NCI-H345 (cell line): ENCODE measurements at regions not wholly inside any gene's neighbourhood (a gene's known extent, or its start where the extent isn't known, plus 50 kb on each side); places are given as distances from the start of the nearest gene placed in this dataset.

Experiments used
- DNase-seq: peaks from one replicate; lab custom pipeline; 2025; lab: John Stamatoyannopoulos, UW

DNA sequence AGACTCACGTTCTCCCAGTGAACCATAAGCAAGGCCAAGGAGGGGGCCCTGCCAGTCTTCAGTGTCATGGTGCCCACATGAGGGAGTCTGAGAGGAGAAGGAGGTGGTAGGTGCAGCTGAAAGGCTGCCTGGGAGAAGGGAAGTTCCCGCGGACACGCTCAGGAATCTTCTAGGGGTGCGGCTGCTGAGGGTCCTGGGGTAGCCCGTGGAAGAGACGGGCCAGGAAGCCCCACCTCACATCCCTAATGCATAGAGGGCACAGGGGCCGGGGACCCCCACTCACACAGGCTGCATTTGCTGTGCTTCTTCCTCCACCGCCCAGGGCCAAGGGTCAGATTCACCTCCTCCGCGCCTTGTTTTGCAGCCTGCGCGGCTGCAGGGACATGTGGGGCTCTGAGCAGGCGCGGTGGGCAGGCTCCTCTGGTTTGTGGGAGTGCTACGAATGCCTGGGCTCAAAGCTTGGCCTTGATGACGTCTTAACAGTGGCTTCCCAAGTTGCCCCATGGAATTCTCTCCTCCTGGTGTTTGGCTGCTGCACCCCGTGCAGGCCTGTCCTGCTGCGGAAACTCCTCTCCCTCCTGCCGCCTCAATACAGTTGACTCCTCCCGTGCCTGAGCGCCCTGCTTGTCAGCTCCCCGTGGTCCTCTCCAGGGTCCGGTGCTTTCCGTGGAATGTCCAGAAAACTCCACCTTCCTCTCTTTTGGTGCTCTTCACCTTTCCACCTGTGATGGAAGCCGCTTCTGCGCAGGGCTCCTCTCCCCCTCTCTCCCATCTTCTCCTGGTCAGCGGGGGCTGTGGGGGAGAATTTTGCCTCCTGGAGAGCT is 95.7 kb downstream of the VAPA start:
- DNase-seq, result no peak

DNA sequence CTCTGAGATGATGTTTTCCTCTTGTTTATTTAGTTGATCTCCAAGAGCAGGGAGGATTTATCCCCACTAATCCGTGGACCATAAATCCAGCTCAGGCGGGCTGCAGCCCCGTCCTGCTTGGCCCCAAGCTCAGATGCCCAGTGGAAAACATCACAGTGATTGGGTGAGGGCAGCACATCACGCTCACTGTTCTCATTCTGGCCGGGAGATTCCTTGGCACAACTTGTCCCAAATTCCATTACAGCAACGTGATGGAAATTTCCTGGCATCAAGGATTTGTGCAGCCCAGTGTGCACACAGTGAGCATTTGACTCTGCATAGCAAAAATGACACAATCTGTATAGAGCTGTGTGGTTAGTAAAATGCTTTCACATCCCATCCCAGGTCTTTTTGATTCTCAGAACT is 96.8 kb downstream of the VAPA start:
- no peak for DNase-seq

DNA sequence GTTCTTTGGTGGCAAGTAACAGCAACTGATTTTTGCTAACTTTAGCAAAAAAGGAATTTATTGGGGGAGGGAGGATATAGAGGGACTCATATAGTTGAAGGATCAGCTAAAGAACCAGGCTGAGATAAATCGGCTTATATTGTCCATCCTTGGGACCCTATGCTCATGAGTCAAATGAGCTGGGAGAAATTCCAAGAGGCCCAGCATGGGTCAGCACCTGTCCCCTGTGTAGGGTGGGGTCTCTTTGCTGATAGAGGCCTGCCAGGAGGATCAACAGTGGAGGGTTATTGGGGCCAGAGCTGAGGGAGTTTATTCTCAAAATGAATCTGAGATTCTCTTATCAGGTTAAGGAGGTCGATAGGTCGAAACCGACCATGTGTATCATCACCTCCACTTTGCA is 97.2 kb downstream of the VAPA start:
- no peak for DNase-seq

DNA sequence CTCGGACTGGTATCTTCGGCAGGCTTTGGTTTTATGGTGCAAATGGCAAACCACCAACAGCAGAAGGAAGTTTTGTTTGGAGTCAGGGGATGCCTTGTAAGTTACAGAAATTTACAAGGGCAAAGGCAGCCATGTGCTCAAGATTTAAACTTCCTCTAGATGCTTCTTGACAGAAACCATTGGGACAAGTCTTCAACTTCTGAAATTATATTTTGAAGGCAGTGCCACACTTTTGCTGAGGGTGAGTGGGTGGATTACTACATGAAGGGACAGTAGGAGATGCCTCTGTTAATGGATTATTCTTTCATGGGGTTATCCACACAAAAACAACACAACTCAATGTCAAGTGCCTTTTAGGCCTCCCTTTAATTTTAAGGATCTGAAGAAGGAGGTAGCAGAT is 97.9 kb downstream of the VAPA start:
- DNase-seq, result no peak

DNA sequence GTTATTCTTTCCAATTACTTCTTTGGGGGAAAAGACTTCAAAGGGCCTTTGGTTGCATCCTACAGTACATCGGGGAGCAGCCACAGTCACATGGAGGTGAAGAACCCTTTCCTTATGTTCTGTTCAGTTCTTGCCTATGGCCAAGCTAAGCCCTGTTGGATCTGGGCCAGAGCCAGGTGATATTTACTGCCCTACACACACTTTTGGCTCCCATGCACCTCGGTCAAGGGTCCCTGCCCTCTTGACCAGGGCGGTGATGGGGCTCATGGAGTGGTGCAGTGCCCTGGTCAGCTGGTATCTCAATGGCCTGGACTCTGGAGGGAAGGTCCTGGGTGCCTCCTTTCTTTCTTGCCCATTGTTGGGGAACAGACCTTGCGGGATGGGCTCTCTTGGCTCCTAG is 98.7 kb downstream of the VAPA start:
- DNase-seq, result no peak

DNA sequence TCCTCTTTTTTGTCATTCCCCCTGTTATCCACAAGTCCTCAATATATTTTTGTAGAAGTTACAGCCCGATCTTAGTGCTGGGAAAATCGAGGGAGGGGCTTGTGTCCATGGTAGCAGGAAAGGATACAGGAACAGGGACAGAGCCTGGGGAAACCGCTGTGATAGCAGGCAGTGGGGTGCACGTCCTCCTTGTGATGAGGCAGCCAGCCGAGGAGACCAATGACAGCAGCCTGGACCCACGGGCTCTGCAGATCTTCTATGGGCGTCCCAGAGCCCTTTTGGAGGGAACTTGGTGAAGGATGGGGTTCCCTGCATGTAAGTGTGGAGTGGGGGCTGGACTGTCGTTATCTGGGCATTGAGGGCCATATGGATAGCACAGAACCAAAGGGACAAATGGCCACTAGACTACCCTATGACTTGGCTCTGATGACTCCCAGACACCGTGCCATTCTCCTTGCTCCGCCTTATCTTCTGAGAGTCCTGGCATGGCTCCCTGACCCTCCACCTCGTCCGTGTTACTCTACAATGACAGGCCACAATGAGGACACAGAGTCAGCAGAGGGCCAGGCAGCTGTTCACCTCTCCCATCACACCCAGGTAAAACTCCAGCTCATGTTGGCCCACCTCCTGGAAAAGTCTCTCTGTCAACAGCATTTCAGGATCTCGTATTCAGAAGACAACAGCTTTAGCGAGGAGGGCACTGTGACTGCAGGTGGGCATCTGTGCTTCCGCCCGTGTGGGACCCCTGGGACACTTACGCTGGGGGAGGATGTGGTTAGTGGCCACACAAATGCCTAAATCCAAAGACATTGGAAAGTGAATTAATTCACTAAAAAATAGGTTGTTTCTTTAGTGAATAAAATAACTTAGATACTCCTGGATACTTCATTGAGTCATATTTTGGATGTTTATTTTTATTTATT is 100.1 kb downstream of the VAPA start:
- no peak for DNase-seq

DNA sequence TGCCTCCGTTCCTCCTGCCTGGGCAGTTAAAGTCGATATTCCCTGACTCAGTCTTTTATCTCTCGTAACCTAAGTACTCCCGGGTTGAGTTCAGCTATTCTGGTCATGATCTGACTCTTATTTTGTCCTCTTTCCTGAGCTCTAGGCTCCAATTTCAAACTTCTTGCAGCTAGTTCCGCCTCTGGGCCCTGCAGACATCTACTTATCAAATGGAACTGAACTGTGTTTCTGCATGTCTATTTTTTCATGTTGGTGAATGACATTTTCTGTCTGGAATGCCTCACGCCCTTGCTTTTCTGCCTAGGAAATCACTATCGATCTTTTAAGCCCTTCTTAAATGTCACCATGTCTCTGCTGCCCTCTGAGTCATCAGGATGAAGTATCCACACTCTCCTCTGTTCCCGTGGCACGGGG is 101.5 kb downstream of the VAPA start:
- no peak for DNase-seq

DNA sequence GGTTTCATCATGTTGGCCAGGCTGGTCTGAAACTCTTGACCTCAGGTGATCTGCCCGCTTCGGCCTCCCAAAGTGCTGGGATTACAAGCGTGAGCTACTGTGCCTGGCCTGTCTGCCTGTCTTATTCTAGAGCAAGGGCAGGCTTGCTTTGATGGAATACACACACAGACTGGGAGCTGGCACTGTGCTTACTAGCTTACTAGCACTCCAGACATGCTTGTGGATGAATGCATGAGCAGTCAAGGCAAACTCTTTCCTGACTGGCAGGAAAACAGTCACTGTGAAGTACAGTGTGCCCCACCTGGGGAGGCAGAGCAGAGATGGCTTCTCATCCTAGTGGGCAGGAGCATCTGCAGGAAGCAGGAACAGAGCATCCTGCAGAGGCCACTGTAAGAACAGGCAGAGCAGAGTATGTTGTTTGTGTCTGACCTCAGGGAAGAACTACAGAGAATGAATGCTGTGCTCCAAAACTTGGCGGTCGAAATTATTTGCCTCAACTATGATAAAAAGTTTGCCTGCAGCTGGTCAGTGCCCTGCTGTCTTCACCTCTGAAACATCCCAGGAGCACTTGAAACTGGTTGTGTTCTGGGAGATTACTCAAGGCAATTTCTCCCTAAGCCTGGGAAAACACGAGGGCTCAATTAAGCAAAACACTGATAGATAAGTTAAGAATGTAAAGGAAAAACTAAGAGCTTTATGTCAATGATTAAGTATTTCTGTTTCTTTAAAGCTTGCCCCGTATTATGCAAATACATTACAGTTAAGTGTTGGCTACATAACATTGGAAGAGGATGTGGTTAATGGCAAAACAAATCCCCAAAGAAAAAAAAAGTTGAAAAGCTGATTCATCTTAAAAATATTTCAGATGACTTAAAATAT is 102.4 kb downstream of the VAPA start:
- peak; percentile 4 for DNase-seq

DNA sequence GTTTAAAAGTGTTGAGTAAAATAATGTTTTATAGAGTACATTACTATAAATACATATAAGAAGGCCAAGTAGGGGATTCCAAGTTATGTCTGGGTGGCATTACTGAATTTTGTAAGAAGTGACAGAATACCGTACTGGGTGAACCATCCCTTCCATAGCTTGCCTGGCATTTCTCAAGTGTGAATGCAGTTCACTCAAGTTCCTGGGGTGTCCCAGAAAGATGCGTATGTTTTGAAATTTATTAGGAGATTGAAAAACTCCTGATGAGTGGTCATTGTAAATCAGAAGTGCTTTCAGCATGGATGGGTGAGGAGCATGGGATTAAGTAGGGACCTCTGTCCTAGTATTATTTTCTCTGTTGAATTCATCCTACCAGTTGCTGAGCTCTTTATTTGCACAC is 103.2 kb downstream of the VAPA start:
- no peak for DNase-seq

DNA sequence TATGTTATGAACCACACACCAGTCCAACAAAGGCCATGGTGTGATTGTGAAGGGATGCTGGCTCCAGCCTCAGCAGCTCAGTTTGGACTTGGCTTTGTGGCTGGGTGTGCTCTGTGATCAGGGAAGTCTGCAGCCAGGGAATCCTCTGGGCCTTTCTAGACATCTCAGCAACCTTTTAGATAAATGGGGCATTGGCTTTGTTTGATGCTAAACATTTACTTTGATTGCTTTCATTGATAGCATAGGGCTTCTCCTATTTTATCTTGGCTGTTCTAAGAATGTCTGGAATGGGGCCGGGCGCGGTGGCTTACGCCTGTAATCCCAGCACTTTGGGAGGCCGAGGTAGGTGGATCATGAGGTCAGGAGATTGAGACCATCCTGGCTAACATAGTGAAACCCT is 104.5 kb downstream of the VAPA start:
- DNase-seq, result no peak

DNA sequence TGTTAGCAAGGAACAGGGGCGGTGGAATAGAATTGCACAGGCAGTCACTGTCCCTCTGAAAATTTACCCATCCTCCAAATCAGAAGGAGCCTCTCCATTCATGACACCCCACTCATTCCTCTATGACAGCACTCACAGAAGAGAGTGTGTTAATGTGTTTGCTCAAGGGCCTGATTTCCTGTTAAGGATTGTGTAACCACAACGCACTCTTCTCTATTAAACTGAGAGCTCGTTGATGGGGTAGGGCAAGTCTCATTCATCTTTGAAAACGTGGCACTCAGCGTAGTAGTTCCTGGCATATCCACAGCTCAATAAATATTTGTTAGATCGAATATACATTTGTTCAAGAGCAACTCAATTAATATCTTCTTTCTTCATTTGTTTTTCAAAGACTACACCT is 106.4 kb downstream of the VAPA start:
- DNase-seq, result peak; percentile 92

DNA sequence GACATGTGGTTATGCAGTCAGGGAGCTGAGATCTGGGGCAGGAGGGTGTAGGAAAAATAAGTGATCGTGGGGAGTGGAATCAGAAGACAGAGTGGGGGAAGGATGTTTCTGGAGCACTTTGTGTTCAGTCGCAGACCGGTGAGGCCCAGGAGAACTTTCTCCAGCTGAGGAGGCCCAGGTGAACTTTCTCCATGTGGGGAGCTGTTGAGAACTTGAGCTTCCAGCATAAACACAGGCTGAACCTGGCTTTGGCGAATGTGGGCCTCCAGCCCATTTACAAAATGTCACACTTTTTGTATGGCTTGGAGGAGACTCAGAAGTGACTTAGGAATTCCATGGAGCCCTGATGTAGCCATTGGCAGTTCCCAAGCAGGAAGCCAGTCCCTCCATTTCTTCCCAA is 108.5 kb downstream of the VAPA start:
- no peak for DNase-seq

DNA sequence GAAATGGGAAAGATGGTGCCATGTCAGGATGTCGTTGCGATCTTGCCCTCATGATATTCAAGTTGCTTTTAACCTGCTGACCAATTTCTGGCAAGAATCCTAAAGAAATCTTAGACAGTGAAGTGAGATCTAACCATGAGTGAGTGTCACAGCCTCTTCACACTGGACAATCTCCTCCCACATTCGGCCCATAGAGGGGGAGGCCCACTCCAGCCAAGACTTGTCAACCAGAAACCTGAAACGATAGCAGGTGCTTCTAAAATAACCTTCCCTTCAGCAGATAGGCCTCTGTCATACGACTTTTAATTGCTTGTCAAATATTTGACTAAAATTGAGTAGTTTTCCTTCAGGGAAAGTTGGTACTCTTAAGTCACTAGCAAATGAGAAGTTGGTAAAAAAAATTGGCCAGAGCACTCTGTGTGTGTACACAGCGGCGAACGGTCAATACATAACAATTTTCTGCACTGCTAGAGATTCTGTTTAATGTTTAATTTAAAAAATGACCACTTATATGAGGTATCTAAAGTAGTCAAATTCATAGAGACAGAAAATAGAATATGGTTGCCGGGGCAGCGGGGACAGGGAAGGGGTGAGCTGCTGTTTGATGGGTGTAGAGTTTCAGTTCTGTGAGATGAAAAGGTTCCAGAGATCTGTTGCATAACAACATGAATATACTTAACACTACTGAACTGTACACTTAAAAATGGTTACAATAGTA is 110.2 kb downstream of the VAPA start:
- peak; percentile 70 for DNase-seq

DNA sequence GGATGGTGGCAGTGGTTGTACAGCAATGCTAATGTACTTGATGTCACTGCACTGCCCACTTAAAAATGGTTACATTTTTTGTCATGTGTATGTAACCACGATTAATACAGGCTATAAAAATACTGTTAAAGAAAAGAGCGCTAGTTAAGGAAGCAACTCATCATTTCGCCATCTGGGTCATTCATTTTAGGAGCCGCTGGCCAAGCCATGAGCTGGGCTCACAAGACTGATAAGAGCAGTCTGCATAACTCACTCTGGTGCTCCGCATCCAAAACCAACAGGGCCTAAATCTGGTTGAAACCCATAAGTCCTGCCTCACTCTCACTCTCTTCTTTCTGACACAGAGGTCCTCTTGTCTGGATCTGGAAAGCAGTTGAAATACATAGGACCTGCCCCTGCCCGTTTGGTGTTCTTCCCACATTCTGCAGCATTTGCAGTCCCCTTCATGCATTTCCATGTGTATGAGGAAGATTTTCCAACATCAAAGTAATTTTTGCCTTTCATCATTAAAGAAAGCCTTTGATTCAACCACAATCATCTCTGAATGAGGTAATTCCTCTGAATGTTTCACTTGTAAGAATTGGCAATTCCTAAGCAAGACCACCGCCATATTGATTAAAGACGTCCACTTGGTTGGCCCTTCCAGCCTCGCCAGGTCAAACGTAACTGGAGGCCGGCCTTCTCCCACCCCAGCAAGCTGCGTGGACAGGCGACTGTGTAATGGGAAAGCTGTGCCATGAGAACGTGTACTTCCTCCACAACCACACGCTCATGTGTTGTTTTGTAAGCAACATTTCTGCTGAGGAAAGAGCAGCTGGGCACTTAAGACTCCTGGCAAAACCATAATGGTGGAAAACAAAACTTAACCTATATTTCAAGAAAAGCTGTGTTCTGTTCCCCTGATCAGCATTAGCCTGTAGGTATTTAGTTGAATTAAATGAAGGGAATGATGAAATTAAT is 112.2 kb downstream of the VAPA start:
- no peak for DNase-seq

DNA sequence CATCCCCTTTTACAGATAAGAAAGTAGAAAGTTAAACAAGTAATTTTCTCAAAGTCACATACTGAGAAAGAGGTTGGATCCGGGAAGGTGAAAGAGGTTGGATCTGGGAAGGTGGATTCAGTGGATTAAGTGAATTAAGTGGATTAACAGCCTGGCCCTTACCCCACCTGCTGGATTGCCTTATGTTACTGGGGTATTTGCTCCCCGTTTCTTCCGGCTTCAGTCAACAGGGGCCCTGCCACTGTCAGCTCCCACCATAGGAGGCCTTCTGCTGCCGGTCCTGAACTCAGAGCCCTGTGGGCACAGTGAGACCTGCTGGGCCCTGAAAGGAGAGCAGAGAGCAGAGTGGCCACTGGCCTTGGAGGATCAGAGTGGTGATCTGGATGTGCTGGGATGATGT is 113.2 kb downstream of the VAPA start:
- DNase-seq, result no peak

DNA sequence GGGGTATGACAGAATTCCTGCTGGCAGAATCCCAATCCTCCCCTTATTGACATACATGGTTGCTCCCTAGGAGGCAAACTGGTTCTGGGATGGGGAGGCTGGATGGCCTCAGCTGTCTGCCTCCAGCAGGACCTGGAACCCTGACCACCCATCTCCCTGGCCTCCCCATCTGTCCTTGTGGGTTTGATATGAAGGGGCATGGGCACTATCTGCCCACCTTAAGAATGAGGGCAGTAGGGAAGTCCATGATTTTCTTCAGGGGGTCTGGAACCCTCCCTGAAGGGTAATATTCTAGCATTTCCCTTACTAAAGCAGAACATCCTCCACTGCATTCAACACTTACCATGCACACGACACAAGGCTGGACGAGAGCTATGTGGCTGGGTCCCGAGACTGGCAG is 113.6 kb downstream of the VAPA start:
- no peak for DNase-seq

DNA sequence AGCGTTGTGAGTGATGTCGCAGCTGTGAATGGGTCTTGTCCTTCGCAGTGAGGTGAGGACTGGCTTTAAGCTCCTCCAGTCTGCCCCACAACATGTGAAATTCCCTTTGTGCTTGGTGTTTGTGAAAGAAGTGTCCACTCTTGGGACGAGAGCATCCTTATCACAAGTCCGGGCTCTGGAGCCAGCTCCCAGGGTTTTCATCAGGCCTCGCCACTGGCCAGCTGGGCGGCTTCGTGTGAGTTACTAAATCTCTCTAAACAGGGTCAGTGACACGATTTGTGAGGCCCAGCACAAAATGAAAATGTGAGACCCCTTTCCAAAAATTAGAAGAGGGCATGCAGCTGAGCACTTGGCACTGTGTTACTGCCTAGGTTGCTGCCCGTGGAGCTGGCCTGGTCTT is 115.9 kb downstream of the VAPA start:
- no peak for DNase-seq

DNA sequence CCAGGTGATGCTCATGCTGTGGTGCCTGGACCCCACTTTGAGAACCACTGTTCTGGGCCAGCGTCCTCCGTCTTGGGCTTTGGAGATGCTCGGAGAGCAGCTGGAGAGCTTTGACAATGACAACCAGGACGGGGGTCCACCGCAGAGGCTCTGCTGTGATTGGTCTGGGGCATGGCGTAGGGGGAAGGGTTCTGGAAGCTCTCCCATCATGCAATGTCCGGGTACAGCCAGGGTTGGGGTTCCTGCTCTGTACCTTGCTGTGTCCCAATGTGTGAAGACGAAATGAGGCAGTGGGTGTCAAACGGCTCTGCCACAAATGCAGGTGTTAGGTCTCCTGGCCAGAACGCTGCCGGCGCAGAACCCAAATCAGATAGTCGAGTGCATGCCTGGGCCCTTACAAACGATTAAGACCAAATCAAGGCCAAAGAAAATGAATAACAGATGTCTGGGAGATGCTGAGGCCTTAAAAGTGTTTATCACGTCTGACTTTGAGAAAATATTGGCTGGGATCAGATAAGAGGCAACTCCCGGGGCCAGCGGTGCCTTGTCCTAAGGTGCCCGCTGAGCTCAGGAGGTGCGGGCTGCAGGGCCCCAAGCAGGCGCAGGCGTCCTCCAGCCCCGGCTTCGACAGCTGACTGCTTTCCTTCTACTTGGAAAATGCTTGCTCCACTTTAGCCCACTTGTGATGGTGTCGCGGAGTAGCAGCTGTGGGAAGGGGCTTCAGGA is 117.2 kb downstream of the VAPA start:
- no peak for DNase-seq

DNA sequence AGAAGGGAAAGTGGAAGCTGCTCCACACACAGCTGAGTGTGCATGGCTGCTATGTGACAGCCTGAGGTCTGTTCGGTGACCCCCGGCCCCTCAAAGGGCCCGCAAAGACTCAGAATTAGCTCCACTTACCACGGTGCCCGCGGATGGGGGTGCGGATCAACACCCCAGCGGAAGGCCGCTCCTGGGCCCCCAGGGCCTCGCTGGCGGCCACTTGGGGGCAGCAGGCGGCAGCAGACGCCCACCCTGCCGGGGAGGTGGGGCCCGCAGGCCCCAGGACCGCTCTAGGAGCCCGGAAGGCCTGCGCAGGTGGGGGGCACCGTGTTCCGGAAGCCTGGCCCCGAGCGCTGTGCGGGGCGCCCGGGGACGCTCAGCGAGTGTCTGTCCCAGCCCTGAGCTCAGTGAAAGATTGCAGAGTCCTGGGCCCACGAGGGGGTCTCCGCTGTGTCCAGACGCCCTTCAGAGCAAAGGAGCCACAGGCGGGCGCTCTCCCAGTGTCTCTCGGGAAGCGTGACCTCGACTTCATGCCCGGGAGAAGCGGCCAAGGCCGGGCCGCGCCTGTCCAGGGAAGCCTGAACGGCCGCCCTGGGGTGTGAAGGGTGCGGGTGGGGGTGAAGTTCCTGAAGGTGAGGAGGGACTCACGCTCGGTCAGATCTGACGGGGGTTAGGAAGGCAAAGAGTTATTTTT is 118.7 kb downstream of the VAPA start:
- no peak for DNase-seq
